NCI-H1092 (cell line): ENCODE measurements at regions not wholly inside any gene's neighbourhood (a gene's known extent, or its start where the extent isn't known, plus 50 kb on each side); places are given as distances from the start of the nearest gene placed in this dataset.

ENCODE experiments used
- DNase-seq: peaks from one replicate; lab custom pipeline; 2025; lab: John Stamatoyannopoulos, UW

DNA sequence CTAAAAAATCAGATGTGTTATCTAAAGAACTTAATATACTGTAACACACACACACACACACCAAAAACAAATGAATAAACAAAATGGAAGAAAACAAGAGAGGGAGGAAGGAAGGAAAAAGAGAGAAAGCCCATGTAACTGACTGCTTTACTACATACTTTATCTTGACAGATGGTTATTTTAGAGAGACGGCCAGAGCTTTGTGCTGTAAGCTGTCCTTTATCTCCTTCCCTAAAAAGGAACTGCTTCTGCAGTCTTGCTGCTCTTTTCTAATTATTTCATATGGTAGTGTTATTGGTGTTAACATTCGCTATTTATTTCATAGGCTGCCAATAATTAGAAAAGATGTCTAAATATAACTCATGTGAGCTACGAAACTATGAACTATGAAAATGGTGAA, 1384.6 kb downstream of the MRPL39 start:
- DNase-seq, result no peak

DNA sequence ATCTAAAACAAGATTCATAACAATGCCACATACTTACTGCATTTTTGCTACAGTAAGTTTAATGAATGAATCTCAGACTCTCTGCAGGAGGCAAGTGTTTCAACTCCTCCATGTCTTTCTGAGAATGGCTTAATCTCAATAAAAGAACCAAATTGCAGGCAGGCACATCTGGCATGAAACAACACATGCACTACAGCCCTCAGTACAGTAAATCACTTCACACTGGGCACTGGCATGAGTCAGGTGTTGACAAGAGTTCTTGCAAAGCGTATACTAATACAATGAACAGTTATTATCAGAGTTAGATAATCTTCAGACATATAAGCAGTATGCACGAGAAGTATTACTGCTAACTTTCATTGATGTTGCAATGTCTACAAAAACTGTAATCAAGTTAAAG, 1386.8 kb downstream of the MRPL39 start:
- DNase-seq, result no peak

DNA sequence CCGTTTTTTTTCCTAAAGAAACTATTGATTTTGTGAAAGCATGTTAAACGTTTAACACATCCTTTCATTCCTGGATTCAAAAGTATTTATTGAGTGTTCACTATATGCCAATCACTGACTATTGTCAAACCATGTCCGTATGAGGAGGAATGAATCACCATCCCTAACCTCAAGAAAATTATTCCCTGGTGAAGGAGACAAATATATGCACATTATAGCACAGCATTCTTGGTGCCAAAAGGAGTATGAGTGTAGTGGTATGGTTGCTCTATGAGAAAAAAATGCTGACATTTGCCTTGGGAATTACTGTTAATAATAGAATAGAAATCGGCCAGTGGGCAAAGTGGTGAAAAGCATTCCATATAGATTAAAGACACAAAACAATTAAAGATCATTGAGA, 1390.1 kb downstream of the MRPL39 start:
- no peak for DNase-seq

DNA sequence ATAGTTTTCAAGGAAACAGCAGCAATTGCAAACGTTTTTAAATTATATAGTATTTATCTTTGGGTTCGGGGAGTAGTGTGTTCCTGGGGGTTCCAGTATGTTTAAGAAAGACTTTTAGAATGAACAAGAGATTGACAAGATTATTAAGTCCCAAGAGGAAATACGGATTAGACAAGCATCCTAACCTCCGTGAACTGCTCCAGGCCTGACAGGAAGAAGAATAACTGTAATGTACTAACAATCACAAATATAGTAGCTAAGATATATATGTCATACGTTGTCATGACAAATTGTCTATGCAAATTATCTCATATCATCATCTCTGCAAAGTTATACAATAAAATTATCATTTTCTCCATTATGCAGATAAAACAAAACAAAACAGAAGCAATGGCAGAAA, 1397.2 kb downstream of the MRPL39 start:
- DNase-seq, result no peak

DNA sequence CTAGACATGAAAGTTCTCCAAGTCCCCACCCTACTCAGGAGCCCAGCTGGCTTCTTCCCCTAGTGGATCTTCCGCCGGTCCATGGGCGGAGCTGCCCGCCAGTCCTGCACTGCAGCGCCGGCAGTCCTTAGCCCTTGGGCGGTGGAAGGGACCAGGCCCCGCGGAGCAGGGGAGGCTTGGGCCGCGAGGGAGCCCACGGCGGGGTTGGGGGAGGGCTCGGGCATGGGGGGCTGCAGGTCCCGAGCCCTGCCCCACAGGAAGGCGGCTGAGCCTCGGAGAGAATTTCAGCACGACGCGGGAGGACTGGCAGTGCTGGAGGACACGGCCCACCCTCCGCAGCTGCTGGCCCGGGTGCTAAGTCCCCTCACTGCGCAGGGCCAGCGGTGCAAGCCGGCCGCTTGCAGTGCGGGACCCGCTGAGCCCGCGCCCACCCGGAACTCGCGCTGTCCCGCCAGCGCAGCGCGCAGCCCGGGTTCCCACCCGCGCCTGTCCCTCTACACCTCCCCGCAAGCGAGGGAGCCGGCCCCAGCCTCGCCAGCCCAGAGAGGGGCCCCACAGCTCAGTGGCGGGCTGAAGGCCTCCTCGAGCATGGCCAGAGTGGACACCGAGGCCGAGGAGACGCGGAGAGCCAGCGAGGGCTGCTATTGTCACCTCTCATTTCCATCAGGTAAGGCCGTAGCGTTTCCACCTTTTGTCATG, 1398.6 kb downstream of the MRPL39 start:
- DNase-seq, result no peak

DNA sequence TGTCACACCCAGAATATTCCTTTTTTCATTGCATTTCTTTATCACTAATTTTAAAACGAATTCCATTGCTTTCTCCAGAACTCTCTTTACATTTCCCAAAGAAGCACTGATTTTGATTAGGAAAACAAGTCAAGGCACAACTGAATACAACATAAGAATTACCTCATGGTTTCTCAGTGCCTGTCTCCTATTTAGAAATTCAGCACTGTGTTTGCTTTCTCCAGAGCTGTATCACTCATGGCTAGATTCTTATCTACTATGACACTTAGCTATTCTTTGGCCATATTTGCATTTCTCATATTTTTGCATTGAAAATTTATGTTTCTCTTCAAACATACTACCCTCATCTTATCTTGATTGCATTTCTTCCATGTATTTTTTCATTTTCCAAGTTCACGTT, 1402.0 kb downstream of the MRPL39 start:
- no peak for DNase-seq

DNA sequence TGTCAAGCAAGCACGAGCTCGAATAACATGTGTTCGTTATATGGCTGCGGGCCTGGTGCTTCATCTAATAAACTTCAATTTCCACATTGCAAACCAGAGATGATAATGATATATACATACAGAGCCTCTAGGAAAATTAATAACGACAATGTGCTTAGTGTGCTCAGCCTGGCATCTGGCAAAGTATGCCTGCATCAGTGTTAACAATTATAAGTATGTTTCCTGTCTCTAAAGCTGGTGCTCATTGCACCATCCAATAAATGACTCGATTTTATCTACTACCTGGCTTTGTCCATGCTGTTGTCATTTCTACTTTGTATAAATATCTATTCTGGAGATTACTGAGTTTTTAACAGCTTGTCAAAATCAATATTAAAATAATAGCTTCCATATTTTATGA, 1402.6 kb downstream of the MRPL39 start:
- DNase-seq, result no peak

DNA sequence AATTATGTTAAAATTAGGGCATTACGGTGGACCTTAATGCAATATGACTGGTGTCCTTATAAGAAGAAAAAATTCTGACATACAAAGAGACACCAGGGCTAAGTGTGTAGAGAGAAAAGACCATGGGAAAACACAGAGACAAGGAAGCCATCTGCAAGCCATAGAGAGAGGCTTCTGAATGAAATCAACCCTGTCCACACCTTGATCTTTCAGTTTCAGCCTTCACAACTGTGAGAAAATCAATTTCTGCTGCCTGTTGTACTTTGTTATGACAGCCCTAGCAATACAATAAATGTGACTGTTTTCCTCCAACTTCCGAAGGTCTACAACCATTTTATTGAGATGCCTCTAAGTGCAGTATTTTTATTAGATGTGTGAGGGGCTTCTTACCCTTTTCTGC, 1407.2 kb downstream of the MRPL39 start:
- DNase-seq, result no peak

DNA sequence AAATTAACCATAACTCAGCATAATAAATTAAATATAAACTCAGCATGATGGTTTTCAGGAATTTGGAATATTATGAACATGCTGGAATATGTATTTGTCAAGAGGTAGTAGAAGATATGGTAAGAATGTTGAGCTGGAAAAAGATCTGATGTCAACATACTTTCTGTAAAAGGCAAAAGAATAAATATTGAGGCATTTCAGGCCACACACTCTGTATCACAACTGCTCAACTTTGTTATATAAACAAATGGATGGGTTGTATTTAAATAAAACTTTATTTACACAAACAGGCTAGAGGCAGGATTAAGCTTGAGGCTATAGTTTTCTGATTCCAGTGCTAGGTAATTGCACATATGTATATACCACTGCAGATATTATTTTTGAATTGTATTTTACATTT, 1409.4 kb downstream of the MRPL39 start:
- DNase-seq, result no peak

DNA sequence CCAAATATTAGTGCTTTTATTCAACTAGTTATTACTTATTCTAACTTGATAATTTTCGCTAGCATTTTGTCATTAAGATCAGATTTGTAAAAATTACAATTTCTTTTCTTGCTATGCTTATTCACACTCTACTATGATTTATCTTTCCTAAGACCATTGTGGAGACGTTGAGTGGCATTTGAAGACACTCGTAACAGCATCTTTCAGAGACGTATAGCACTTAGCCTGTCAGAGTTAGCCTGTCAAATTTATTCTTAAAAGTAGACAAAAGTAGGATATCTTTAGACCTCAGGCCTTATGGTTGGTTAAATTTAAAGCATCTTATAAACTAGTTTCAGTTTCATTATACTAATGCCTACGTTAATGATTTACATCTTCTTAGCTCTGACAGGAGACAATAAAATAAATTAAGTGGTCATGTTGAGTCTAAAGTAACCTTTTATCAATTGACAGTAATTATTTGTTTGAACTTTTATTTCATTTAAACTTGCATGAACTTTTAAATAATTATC, 1410.1 kb downstream of the MRPL39 start:
- DNase-seq, result no peak

DNA sequence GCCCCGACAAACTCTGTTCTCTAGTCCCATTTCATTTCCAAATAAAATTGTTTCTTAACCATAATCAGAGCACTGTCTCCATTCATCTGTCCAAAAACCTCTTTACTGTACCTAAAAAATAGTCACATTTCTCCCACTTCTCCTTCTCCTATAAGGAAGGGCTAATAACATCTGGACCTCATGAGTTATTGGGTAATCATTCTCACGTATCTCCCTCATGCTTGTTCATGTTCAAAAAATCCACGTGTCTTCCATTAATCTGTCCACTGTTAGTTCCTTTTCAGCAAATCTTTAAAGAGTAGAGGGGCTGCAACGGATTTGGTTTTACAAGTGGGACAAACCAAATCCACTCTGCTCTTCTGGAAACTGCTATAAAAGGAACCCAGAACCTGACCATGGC, 1418.8 kb downstream of the MRPL39 start:
- DNase-seq, result no peak

DNA sequence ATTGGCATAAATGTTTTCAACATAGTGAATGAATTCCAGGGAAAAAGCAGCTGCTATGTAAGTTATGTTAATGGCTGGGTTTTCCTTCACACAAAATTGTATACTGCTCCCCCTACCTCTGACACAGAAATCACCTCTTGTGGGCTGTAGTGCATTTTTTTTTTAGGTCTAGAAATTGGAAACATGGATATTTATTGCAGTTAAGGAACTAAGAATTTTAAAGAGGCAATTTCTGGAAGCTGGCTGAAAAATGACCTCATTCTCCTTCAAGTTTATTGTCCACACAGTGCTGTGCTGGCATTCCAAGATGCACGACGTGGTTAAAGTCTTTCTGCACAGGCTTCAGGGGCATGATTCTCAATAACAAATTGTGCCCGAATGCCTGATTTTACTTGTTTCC, 1424.2 kb downstream of the MRPL39 start:
- DNase-seq, result no peak

DNA sequence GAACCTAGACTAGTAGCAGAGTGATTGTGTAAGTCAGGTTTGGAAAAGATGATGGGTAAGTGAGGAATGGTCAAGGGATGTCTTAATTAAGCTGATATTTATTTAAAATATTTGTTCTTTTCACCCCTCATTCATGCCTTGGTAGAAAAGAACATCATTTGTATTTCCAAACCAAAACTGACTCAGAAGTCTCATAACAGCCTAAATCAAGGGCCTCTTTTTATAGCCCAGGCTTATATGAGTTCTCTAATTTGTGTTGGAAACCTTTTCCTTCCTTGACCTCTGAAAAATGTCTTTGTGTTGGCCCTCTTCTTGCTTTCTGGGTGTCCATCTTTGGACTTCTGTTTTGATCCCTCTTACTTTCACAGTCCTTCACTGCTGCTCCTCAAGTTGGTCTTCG, 1428.2 kb downstream of the MRPL39 start:
- DNase-seq, result no peak

DNA sequence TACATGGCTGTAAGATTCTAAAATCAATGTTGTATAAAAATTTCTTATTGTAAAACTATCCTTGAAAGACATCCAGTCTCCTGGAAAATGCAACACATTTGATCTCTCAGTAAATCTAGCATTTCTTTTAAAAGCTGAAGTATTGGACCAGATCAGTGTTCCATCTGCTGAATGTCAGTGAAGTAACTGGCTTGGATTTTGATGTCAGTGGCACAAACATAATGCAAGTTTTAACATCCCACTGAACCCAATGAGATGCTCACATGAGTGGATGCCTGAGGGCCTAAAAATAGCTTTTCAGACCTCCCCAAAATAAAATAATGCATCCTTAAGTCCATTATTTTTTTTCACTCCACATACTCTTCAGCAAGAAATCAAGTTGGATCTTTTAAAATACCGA, 1432.2 kb downstream of the MRPL39 start:
- DNase-seq, result no peak

DNA sequence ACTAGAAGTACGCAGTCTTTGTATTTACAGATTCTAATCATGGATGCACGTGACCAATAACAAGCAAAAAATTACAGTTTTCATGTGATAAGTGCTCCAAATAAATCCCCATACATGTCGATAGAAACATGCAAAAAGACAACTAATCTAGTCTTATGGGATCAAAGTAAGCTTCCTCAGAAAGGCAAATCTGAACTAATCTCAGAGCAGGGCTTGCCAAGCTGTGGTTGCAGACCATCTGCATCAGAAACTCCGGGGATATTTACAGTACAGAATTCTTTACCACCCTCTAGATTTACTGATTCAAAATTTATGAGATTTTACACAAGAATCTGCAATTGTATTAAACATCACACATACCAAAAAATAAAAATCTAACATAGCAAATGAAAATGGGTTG, 1435.5 kb downstream of the MRPL39 start:
- no peak for DNase-seq

DNA sequence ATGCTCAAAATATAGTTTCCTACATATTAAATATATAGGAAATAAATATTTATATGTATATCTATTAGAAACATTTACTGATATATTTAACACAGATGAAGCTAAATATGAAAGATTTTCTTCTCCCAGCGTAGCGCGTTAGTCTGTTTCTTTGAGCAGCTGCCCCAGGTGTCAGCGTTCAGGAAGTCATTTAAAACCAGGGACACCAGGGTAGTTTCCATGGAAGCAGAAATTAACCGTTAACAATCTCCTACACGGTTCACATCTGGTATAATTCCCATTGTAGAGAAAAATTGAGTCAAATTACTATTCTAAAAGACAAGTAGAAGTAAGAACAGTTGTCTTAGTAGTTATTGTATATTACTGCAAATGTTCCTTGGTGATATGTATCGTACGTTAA, 1443.7 kb downstream of the MRPL39 start:
- no peak for DNase-seq

DNA sequence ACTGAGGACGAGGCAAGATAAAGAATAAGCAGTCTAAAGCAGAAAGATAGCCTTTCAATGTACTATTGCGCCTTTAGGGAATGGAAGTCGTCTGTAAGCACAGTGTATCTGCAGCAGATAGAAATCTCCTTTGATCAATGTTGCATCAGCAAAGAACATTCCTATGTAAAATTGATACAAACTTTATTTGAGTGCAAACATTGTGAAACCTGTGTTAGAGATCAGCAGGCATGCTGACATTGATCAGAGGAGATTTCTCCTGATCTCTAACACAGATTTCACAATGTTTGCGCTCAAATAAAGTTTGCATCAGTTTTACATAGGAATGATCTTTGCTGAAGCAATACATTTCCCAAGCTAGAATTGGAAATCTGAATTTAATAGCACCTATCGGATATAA, 1446.8 kb downstream of the MRPL39 start:
- DNase-seq, result no peak

DNA sequence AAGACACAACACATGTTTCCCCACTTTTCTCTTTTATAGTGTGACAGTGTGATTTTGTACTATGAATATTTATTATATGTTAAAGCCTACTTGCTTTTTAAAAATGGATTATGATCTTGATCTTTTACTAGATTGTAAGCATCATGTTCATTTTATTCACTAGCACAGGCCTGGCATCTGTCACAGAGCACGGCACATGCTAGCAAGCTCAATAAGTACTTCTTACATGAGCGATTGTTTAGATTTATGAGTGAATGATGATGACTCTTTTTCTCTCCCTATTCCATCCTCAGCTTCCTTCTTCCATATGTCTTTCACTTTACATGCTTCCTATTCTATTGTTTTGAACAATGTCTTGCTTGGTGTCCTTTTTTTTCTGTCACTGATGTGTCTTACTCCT, 1454.1 kb downstream of the MRPL39 start:
- DNase-seq, result no peak

DNA sequence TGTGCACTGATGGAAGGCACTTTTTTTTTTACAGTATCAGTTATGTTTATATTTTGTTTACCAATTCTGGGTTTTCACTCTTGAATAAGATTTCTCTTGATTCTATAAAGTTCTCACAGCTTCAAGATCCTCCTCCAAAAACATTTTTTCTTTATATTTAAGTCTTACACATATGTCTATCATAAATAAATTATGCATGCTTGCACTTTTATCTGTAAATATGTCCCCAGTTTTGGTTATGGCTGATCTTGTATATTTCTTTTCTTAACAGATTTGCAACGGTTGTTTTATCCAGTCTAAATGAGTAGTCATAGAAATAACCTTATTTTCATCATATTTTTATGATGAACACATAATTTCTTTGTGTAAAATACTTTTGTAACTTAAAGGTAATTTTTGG, 1456.5 kb downstream of the MRPL39 start:
- no peak for DNase-seq

DNA sequence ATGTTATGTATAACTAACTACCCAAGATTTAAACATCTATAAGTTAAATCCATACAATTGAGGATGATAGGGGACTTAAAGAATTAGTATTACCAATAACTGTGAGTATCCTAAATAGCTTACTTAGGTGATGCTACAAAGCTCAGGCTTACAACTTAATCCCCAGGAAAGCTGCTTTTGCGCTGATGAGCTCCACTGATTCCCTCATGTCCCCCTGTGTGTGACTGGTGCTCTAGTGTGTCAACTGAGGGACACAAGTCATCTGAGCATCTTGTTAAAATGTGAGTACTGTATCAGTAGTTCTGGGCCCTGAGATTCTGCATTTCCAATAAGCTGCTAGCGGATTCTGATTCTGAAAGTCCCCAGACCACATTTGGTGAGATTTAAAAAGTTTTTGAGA, 1458.8 kb downstream of the MRPL39 start:
- DNase-seq, result no peak

DNA sequence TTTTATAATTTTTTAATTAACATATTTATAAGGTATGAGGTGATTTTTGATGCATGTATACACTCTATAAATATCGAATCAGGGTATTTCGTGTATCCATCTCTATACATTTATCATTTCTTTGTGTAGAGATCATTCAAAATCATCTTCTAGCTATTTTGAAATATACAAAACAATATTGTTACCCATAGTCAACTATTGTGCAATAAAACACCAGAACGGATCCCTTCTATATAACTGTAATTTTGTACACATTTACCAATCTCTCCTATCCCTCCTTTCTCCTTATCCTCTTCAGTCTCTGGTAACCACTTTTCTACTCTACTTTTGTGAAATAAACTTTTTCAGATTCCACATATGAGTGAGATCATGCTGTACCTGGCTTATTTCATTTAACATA, 1459.6 kb downstream of the MRPL39 start:
- no peak for DNase-seq

DNA sequence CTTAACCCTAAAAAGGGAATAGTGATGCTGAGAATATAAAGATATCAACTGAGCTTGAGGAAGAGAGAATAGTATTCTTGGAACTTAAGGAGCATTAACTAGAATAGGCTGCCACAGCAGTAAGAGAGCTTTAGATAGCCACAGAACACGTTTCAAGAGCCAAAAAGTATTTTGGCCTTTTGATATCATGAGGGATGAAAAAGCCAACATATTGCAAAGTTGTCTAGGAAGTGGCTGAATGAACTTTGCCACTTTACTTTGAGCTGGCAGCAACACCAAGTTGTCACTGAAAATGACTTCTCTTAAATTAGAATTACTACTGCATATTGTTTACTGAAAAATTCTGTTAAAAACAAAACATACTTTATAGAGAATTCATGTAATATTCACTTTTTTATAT, 1476.2 kb downstream of the MRPL39 start:
- DNase-seq, result no peak

DNA sequence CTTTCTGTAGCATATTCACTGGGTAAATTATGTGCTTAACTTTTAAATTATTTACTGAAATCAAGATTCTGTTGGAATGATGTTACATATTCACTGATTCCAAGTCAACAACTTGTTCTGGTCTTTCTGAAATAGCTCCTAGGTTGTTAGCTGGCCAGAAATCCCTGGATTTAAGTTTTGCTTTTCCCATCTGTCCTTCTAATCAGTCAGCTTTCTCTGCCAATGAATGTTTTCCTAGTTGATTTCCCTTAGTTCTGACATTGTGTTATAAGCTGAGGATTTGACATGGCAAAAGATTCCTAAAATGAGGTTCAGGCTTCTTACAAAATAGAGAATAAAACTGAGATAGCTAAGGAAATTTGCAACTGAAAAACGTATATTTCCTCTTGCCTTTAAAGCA, 1479.6 kb downstream of the MRPL39 start:
- DNase-seq, result no peak

DNA sequence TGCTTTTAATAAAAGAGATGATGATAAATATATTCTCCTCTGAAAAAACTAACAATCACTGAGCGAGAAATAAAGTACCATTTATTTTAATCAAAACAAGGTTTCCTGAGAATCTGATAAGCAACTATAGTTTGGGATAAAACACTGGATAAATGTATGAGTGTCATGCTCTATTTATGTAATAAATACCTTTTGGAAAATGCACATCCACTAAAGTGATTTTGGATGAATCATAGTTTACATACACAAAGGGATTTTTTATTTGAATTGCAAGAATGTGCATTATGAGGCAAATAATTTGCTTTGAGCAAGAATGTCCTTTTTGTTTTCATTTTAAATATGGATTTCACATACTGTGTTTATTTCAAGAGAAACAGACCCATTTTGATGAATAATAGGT, 1483.5 kb downstream of the MRPL39 start:
- no peak for DNase-seq
